ENCODE measurements at regions not wholly inside any gene's neighbourhood (a gene's known extent, or its start where the extent isn't known, plus 50 kb on each side); places are given as distances from the start of the nearest gene placed in this dataset.

- Histone ChIP-seq H4K20me1 (ENCODE audit: insufficient read depth, low read length) (no peaks in the 10 kb centered on the region), H2AFZ (ENCODE audit: low read length) (no peak overlapping the region), H3K36me3 (replicated peaks; ENCODE audit: insufficient read depth, low read length) (no peaks in the 10 kb centered on the region), H3K27ac (ENCODE audit: low read length) (no peak overlapping the region), H3K4me2 (ENCODE audit: low read depth, low read length) (no peak overlapping the region), H3K4me1 (ENCODE audit: low read length) (no peaks in the 10 kb centered on the region), H3K79me2 (ENCODE audit: low read length) (no peaks in the 10 kb centered on the region), H3K9me2 (replicated peaks; ENCODE audit: insufficient read depth, low read length) (no peaks in the 10 kb centered on the region), H3K4me3 (ENCODE audit: low read length) (no peak overlapping the region), H3K27me3 (replicated peaks; ENCODE audit: insufficient read depth, low read length) (no peaks in the 10 kb centered on the region), H3F3A (ENCODE audit: insufficient read depth, low read length) (no peaks in the 10 kb centered on the region), H3K9ac (ENCODE audit: low read length) (no peak overlapping the region), H3K9me3 (replicated peaks; ENCODE audit: insufficient read depth, low read length) (no peaks in the 10 kb centered on the region)
- TF ChIP-seq EZH2 (optimal IDR thresholded peaks at IDR 0.05; ENCODE audit: low read depth, low read length), result no peak
- no peak for TF ChIP-seq CTCF (IDR thresholded peaks at IDR 0.05; ENCODE audit: low read length)
- TF ChIP-seq EZH2phosphoT487 (IDR thresholded peaks at IDR 0.05; ENCODE audit: low read length), result no peak
- DNase-seq, result no peak
Observed at GRCh38 chr6:128667339-128667858, 147.0 kb upstream of the PTPRK start.

GRCh38 chr6:128666405-128666804 lies 146.0 kb upstream of the PTPRK start:
- Histone ChIP-seq H4K20me1 (ENCODE audit: insufficient read depth, low read length) (no peaks in the 10 kb centered on the region), H3K4me3 (ENCODE audit: low read length) (no peak overlapping the region), H3K79me2 (ENCODE audit: low read length) (no peaks in the 10 kb centered on the region), H3F3A (ENCODE audit: insufficient read depth, low read length) (no peaks in the 10 kb centered on the region), H3K9me3 (replicated peaks; ENCODE audit: insufficient read depth, low read length) (no peaks in the 10 kb centered on the region), H3K9me2 (replicated peaks; ENCODE audit: insufficient read depth, low read length) (no peaks in the 10 kb centered on the region), H3K4me2 (ENCODE audit: low read depth, low read length) (no peak overlapping the region), H2AFZ (ENCODE audit: low read length) (no peak overlapping the region), H3K36me3 (replicated peaks; ENCODE audit: insufficient read depth, low read length) (no peaks in the 10 kb centered on the region), H3K27ac (ENCODE audit: low read length) (no peak overlapping the region), H3K9ac (ENCODE audit: low read length) (no peak overlapping the region), H3K4me1 (ENCODE audit: low read length) (no peaks in the 10 kb centered on the region), H3K27me3 (replicated peaks; ENCODE audit: insufficient read depth, low read length) (no peaks in the 10 kb centered on the region)
- TF ChIP-seq CTCF (IDR thresholded peaks at IDR 0.05; ENCODE audit: low read length), result no peak
- no peak for DNase-seq

- H4K20me1 ChIP-seq (ENCODE audit: insufficient read depth, low read length), result no peaks in the 10 kb centered on the region
- TF ChIP-seq EZH2 (optimal IDR thresholded peaks at IDR 0.05; ENCODE audit: low read depth, low read length), result no peak
- no peak for TF ChIP-seq CTCF (IDR thresholded peaks at IDR 0.05; ENCODE audit: low read length)
- no peak for TF ChIP-seq EZH2phosphoT487 (IDR thresholded peaks at IDR 0.05; ENCODE audit: low read length)
- no peak overlapping the region for H3K4me3 ChIP-seq (ENCODE audit: low read length)
- H3K9ac ChIP-seq (ENCODE audit: low read length), result no peak overlapping the region
- no peaks in the 10 kb centered on the region for H3K36me3 ChIP-seq (replicated peaks; ENCODE audit: insufficient read depth, low read length)
- H3K79me2 ChIP-seq (ENCODE audit: low read length), result no peaks in the 10 kb centered on the region
- H3K4me2 ChIP-seq (ENCODE audit: low read depth, low read length), result no peak overlapping the region
- no peaks in the 10 kb centered on the region for H3F3A ChIP-seq (ENCODE audit: insufficient read depth, low read length)
- no peak overlapping the region for H2AFZ ChIP-seq (ENCODE audit: low read length)
- no peaks in the 10 kb centered on the region for H3K4me1 ChIP-seq (ENCODE audit: low read length)
- H3K27me3 ChIP-seq (replicated peaks; ENCODE audit: insufficient read depth, low read length), result no peaks in the 10 kb centered on the region
- no peak for DNase-seq
- H3K9me3 ChIP-seq (replicated peaks; ENCODE audit: insufficient read depth, low read length), result no peaks in the 10 kb centered on the region
- no peak overlapping the region for H3K27ac ChIP-seq (ENCODE audit: low read length)
- no peaks in the 10 kb centered on the region for H3K9me2 ChIP-seq (replicated peaks; ENCODE audit: insufficient read depth, low read length)
Observed at GRCh38 chr6:128663238-128663637, 142.8 kb upstream of the PTPRK start.

Measured in MM.1S (cell line).